Activated naive CD4-positive, alpha-beta T cell treated with anti-CD3 and anti-CD28 coated beads, Interleukin-2, amount 50 U/mL, for 24 hours (primary cell): ENCODE measurements at regions not wholly inside any gene's neighbourhood (a gene's known extent, or its start where the extent isn't known, plus 50 kb on each side); places are given as distances from the start of the nearest gene placed in this dataset.
"Not testable (repeated sequence)": the region's sequence is repeated elsewhere in the genome, so short reads cannot be mapped to it uniquely, and the experiment has no call there.

Experiments
- H3K27ac Mint-ChIP-seq: one replicate; pipeline ENCODE4 v1.8.0; 2021; ENCODE audit warnings: mild to moderate bottlenecking, mixed read lengths
- H3K27me3 Mint-ChIP-seq: one replicate; pipeline ENCODE4 v1.8.0; 2021; ENCODE audit warnings: mixed read lengths
- H3K36me3 Mint-ChIP-seq: one replicate; pipeline ENCODE4 v1.8.0; 2021; ENCODE audit warnings: mixed read lengths
- H3K4me1 Mint-ChIP-seq: one replicate; pipeline ENCODE4 v1.8.0; 2021; ENCODE audit warnings: mixed read lengths
- H3K4me3 Mint-ChIP-seq: one replicate; pipeline ENCODE4 v1.8.0; 2021; ENCODE audit warnings: mild to moderate bottlenecking, mixed read lengths
- H3K9me3 Mint-ChIP-seq: one replicate; pipeline ENCODE4 v1.8.0; 2021; ENCODE audit warnings: mixed read lengths

- Mint-ChIP-seq H3K4me3 (no peak overlapping the region), H3K9me3 (no peaks in the 10 kb centered on the region), H3K4me1 (no peaks in the 10 kb centered on the region), H3K36me3 (no peaks in the 10 kb centered on the region), H3K27ac (no peak overlapping the region), H3K27me3 (no peaks in the 10 kb centered on the region)
These were observed 1015.8 kb upstream of the EPHA6 start for GRCh38 chr3:95798628-95799027.

DNA sequence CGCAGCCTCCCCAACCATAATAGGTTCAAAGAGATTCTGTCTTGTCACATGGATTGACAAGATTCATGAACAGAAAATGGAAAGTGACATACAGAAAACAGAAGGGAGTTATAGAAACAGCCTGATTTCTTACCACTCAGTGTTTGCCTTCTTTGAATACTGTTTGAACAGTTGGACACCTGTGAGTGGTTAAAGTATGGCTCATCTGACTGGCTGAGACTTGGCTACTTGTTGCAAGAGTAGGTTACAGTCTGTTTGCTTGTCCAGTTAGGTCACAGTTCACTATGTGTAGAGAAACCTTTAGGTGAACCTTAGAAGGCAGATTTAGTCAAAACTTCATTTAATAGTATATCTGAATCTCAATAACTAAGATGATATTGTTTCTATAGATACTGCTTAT, 1003.9 kb upstream of the EPHA6 start:
- H3K27ac Mint-ChIP-seq = no peak overlapping the region
- peaks cover 11% of the 10 kb centered on the region for H3K9me3 Mint-ChIP-seq

GRCh38 chr3:95813244-95813643, 1001.1 kb upstream of the EPHA6 start:
- no peaks in the 10 kb centered on the region for H3K27me3 Mint-ChIP-seq
- no peaks in the 10 kb centered on the region for H3K36me3 Mint-ChIP-seq
- no peak overlapping the region for H3K4me3 Mint-ChIP-seq
- H3K9me3 Mint-ChIP-seq = peaks cover 11% of the 10 kb centered on the region
- H3K4me1 Mint-ChIP-seq = no peaks in the 10 kb centered on the region
- no peak overlapping the region for H3K27ac Mint-ChIP-seq

More for the DNA sequence above, 1003.9 kb upstream of the EPHA6 start:
- Mint-ChIP-seq H3K4me3 (no peak overlapping the region), H3K27me3 (no peaks in the 10 kb centered on the region), H3K36me3 (no peaks in the 10 kb centered on the region), H3K4me1 (no peaks in the 10 kb centered on the region)

- H3K27ac Mint-ChIP-seq = no peak overlapping the region
- no peaks in the 10 kb centered on the region for H3K36me3 Mint-ChIP-seq
- no peaks in the 10 kb centered on the region for H3K4me1 Mint-ChIP-seq
- H3K27me3 Mint-ChIP-seq = no peaks in the 10 kb centered on the region
- H3K9me3 Mint-ChIP-seq = peaks cover 11% of the 10 kb centered on the region
- no peak overlapping the region for H3K4me3 Mint-ChIP-seq
These were observed 998.6 kb upstream of the EPHA6 start for GRCh38 chr3:95815828-95816227.

GRCh38 chr3:95826419-95826818, 988.0 kb upstream of the EPHA6 start:
- Mint-ChIP-seq H3K27me3 (no peaks in the 10 kb centered on the region), H3K36me3 (no peaks in the 10 kb centered on the region), H3K4me1 (no peaks in the 10 kb centered on the region), H3K4me3 (no peak overlapping the region), H3K27ac (no peak overlapping the region), H3K9me3 (peaks cover 7% of the 10 kb centered on the region)

- H3K27me3 Mint-ChIP-seq = no peaks in the 10 kb centered on the region
- H3K36me3 Mint-ChIP-seq = no peaks in the 10 kb centered on the region
- H3K4me1 Mint-ChIP-seq = no peaks in the 10 kb centered on the region
- H3K27ac Mint-ChIP-seq = no peak overlapping the region
- H3K4me3 Mint-ChIP-seq = no peak overlapping the region
- H3K9me3 Mint-ChIP-seq = peaks cover 29% of the 10 kb centered on the region
These were observed 982.2 kb upstream of the EPHA6 start for GRCh38 chr3:95832146-95832545.

- H3K27ac Mint-ChIP-seq = not testable (repeated sequence)
These were observed 953.8 kb upstream of the EPHA6 start for GRCh38 chr3:95860628-95861027.

DNA sequence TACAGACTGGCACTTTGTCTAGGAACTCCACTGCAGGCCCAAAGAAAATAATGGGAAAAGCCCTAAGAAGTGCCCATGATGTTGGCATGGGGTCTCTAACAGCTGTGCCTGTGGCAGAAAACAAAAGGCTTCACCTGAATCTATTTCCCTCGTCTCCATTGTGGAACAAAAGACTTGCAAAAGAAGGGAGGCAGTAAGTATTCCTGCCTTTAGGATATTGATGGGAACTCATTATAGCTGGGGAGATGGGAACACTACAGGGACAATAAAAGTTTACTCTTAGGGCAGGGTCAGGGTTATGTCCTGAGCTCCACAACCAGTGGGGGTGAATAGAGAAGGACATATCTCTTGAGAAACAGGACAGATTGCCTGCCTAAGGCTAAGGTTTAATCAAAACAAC, 930.6 kb upstream of the EPHA6 start:
- Mint-ChIP-seq H3K4me1 (no peaks in the 10 kb centered on the region), H3K4me3 (no peak overlapping the region), H3K27me3 (no peaks in the 10 kb centered on the region), H3K9me3 (no peaks in the 10 kb centered on the region), H3K36me3 (no peaks in the 10 kb centered on the region), H3K27ac (no peak overlapping the region)

More at GRCh38 chr3:95860628-95861027, 953.8 kb upstream of the EPHA6 start:
- not testable (repeated sequence) for H3K4me3 Mint-ChIP-seq, H3K36me3 Mint-ChIP-seq, H3K4me1 Mint-ChIP-seq, H3K27me3 Mint-ChIP-seq, H3K9me3 Mint-ChIP-seq

DNA sequence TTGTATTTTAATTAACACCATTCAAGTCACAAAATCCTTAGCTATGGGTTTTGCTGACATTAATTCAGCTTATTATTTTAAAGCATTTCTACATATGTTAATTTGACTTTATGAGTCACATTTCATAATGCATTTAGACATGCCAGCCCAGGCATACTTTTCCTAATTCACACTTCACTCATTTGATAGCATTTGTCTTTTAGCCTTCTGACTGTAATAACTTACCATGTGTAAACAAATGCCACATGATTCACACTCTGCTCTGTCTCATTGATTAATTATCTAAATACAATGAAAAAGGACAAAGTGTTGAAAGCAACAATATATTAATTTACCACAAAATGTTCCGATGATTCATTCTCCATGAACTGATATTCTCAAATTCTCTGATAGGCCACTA, 927.8 kb upstream of the EPHA6 start:
- Mint-ChIP-seq H3K9me3 (no peaks in the 10 kb centered on the region), H3K36me3 (no peaks in the 10 kb centered on the region), H3K27me3 (no peaks in the 10 kb centered on the region), H3K4me1 (no peaks in the 10 kb centered on the region), H3K4me3 (no peak overlapping the region), H3K27ac (no peak overlapping the region)

GRCh38 chr3:95887114-95887513, 927.3 kb upstream of the EPHA6 start:
- Mint-ChIP-seq H3K4me1 (no peaks in the 10 kb centered on the region), H3K4me3 (no peak overlapping the region)

GRCh38 chr3:95894820-95895219, 919.6 kb upstream of the EPHA6 start:
- Mint-ChIP-seq H3K27me3 (no peaks in the 10 kb centered on the region), H3K27ac (no peak overlapping the region), H3K9me3 (no peaks in the 10 kb centered on the region), H3K4me3 (no peak overlapping the region), H3K36me3 (no peaks in the 10 kb centered on the region), H3K4me1 (no peaks in the 10 kb centered on the region)

More at GRCh38 chr3:95887114-95887513, 927.3 kb upstream of the EPHA6 start:
- Mint-ChIP-seq H3K9me3 (no peaks in the 10 kb centered on the region), H3K27ac (no peak overlapping the region), H3K36me3 (no peaks in the 10 kb centered on the region), H3K27me3 (no peaks in the 10 kb centered on the region)

GRCh38 chr3:95899494-95899893, 914.9 kb upstream of the EPHA6 start:
- peaks cover 4% of the 10 kb centered on the region for H3K9me3 Mint-ChIP-seq
- H3K4me3 Mint-ChIP-seq = no peak overlapping the region
- no peaks in the 10 kb centered on the region for H3K27me3 Mint-ChIP-seq
- no peaks in the 10 kb centered on the region for H3K4me1 Mint-ChIP-seq
- H3K36me3 Mint-ChIP-seq = no peaks in the 10 kb centered on the region
- H3K27ac Mint-ChIP-seq = no peak overlapping the region

DNA sequence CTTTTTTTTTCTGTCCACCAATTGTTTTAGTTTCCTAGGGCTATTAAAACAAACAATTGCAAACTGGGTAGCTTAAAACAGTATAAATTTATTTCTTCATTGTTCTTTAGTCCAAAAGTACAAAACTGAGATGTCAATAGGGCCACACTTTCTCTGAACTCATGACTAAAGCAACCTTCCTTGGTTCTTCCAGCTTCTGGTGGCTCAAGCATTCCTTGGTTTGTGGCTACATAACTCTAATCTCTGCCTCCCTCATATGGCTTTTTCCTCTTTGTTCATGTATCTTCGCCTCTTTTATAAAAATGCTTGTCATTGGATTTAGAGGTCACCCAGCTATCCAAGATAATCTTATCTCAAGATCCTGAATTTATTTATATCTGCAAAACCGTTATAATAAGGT, 914.5 kb upstream of the EPHA6 start:
- H3K4me1 Mint-ChIP-seq = no peaks in the 10 kb centered on the region
- peaks cover 4% of the 10 kb centered on the region for H3K9me3 Mint-ChIP-seq
- no peaks in the 10 kb centered on the region for H3K27me3 Mint-ChIP-seq
- H3K36me3 Mint-ChIP-seq = no peaks in the 10 kb centered on the region
- H3K27ac Mint-ChIP-seq = no peak overlapping the region
- H3K4me3 Mint-ChIP-seq = no peak overlapping the region

GRCh38 chr3:95901948-95902347, 912.4 kb upstream of the EPHA6 start:
- Mint-ChIP-seq H3K4me1 (no peaks in the 10 kb centered on the region), H3K4me3 (no peak overlapping the region), H3K27me3 (no peaks in the 10 kb centered on the region), H3K36me3 (no peaks in the 10 kb centered on the region), H3K9me3 (peaks cover 4% of the 10 kb centered on the region), H3K27ac (no peak overlapping the region)

DNA sequence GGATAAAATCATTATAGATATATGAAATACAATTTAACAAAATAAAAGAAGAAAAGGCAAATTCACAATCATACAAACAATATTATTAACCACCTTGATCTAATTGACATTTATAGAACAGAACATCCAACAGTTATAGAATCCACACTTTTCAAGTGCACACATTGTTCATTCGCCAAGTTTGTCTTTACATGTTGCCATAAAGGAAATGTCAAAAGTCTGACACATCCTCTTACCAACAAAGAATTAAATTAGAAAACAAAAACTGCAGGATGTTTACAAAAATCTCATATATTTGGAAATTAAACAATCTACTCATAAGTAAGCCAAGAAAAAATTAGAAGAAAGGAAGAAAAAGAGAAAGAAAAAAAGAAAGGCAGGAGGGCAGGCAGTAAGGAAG, 909.2 kb upstream of the EPHA6 start:
- Mint-ChIP-seq H3K4me3 (no peak overlapping the region), H3K36me3 (no peaks in the 10 kb centered on the region)

GRCh38 chr3:95911767-95912166, 902.6 kb upstream of the EPHA6 start:
- H3K4me1 Mint-ChIP-seq = no peaks in the 10 kb centered on the region
- H3K27ac Mint-ChIP-seq = no peak overlapping the region
- no peaks in the 10 kb centered on the region for H3K27me3 Mint-ChIP-seq
- H3K36me3 Mint-ChIP-seq = no peaks in the 10 kb centered on the region
- no peak overlapping the region for H3K4me3 Mint-ChIP-seq
- no peaks in the 10 kb centered on the region for H3K9me3 Mint-ChIP-seq

More for the DNA sequence above, 909.2 kb upstream of the EPHA6 start:
- Mint-ChIP-seq H3K9me3 (peaks cover 1% of the 10 kb centered on the region), H3K27ac (no peak overlapping the region), H3K4me1 (no peaks in the 10 kb centered on the region), H3K27me3 (no peaks in the 10 kb centered on the region)

DNA sequence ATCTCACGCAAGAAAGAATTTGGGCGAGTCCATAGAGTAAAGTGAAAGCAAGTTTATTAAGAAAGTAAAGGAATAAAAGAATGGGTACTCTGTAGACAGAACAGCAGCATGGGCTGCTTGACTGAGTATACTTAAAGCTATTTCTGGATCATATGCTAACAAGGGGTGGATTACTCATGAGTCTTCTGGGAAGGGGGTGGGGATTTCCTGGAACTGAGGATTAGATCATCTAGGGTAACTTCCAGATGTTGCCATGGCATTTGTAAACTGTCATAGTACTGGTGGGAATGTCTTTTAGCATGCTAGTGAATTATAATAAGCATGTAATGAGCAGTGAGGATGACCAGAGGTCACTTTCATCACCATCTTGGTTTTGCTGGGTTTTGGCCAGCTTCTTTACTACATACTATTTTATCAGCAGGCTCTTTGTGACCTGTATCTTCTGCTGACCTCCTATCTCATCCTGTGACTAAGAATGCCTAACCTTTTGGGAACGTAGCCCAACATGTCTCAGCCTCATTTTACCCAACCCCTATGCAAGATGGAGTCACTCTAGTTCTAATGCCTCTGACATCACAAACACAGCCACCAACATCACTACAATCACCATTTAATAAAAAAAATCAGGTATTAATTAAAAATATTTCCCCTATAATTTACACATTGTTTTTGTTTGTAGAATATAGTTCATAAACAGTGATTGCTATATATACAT, 890.7 kb upstream of the EPHA6 start:
- Mint-ChIP-seq H3K27me3 (no peaks in the 10 kb centered on the region), H3K27ac (no peak overlapping the region), H3K9me3 (no peaks in the 10 kb centered on the region), H3K36me3 (no peaks in the 10 kb centered on the region), H3K4me1 (no peaks in the 10 kb centered on the region), H3K4me3 (no peak overlapping the region)
